ENCODE measurements at regions not wholly inside any gene's neighbourhood (a gene's known extent, or its start where the extent isn't known, plus 50 kb on each side); places are given as distances from the start of the nearest gene placed in this dataset.

- no peaks in the 10 kb centered on the region for H3K9me1 ChIP-seq (ENCODE audit: control insufficient read depth, insufficient read depth, low read length)
- H4K20me1 ChIP-seq (replicated peaks; ENCODE audit: control insufficient read depth, insufficient read depth, low read length) = no peaks in the 10 kb centered on the region
- ATAC-seq (no peak), DNase-seq (ENCODE audit: extremely low read depth in 1 of 4, low spot score in 3 of 4) (no peak), FAIRE-seq (no peak)
- H3K9ac ChIP-seq (ENCODE audit: insufficient read depth in 1 of 2, low read depth in 2 of 2, low read length in 2 of 2) = no peak overlapping the region
- in situ Hi-C loops (cut with MboI) (no loop called here), intact Hi-C loops (cut with micrococcal nuclease) (no loop called here)
- no peaks in the 10 kb centered on the region for H3K9me3 ChIP-seq (replicated peaks; ENCODE audit: control insufficient read depth, insufficient read depth, low read depth, low read length)
- POLR2A ChIA-PET = no interaction called here
- no peak overlapping the region for H3K4me2 ChIP-seq (ENCODE audit: insufficient read depth, low read length)
- no peaks in the 10 kb centered on the region for H3K4me1 ChIP-seq (replicated peaks in 1 of 2; ENCODE audit: control insufficient read depth in 2 of 2, insufficient read depth in 2 of 2, low read length in 2 of 2)
- BruUV-seq (replicated peaks) = no TSS peak
- no peaks in the 10 kb centered on the region for H3K36me3 ChIP-seq (ENCODE audit: control insufficient read depth, insufficient read depth, low read length)
- no peak overlapping the region for H2AFZ ChIP-seq (ENCODE audit: low read depth, low read length)
- peaks cover 8 to 19% of the 10 kb centered on the region in 2 experiments; a peak in 2 of 5 replicates for H3K27me3 ChIP-seq (ENCODE audit: control insufficient read depth in 2 of 2, insufficient read depth in 2 of 2, low read length in 2 of 2)
- CTCF ChIA-PET (ENCODE audit: low intra/inter-chr PET ratio) = no interaction called here
- no peak overlapping the region for H3K4me3 ChIP-seq
- no peak overlapping the region for H3K27ac ChIP-seq (ENCODE audit: extremely low read depth, low read depth, low read length)
- no peaks in the 10 kb centered on the region for H3K79me2 ChIP-seq (ENCODE audit: control insufficient read depth, insufficient read depth, low read length)
- WGBS (ENCODE audit: insufficient coverage, low coverage, missing lambda C conversion rate) = 6% methylated on average over 7 of the region's 8 CpGs
- no peak for TF ChIP-seq MLLT1 (IDR thresholded peaks at IDR 0.05)
- no peak for TF ChIP-seq KLF16 (IDR thresholded peaks at IDR 0.05)
- TF ChIP-seq MTA1 (IDR thresholded peaks at IDR 0.05; ENCODE audit: borderline replicate concordance) = no peak
- no peak for TF ChIP-seq ZNF12 (CRISPR knock-in tag; IDR thresholded peaks at IDR 0.05)
- TF ChIP-seq ZNF785 (CRISPR knock-in tag; IDR thresholded peaks at IDR 0.05) = no peak
- TF ChIP-seq MXI1 (IDR thresholded peaks at IDR 0.05; ENCODE audit: low read depth, low read length) = no peak
- no peak for TF ChIP-seq DLX4 (CRISPR knock-in tag; IDR thresholded peaks at IDR 0.05)
- TF ChIP-seq MXD1 (CRISPR knock-in tag; IDR thresholded peaks at IDR 0.05; ENCODE audit: borderline replicate concordance, poor library complexity, severe bottlenecking) = no peak
- no peak for TF ChIP-seq TAF9B (IDR thresholded peaks at IDR 0.05; ENCODE audit: partially characterized antibody)
- TF ChIP-seq VEZF1 (CRISPR knock-in tag; IDR thresholded peaks at IDR 0.05) = no peak
- no peak for TF ChIP-seq CBFB (CRISPR knock-in tag; IDR thresholded peaks at IDR 0.05)
- no peak for TF ChIP-seq ZNF124 (CRISPR knock-in tag; IDR thresholded peaks at IDR 0.05)
- no peak for TF ChIP-seq HNRNPK (IDR thresholded peaks at IDR 0.05; ENCODE audit: low read depth, low read length, poor library complexity, severe bottlenecking)
- TF ChIP-seq E2F1 (CRISPR knock-in tag; IDR thresholded peaks at IDR 0.05) = no peak
- no peak for TF ChIP-seq ZBTB2 (IDR thresholded peaks at IDR 0.05)
- no peak for TF ChIP-seq ZNF263 (CRISPR knock-in tag; IDR thresholded peaks at IDR 0.05; ENCODE audit: borderline replicate concordance)
- no peak for TF ChIP-seq HLTF (IDR thresholded peaks at IDR 0.05)
Measured at GRCh38 chr11:134624166-134624920, 212.3 kb upstream of the B3GAT1 start.
